ENCODE measurements at regions not wholly inside any gene's neighbourhood (a gene's known extent, or its start where the extent isn't known, plus 50 kb on each side); places are given as distances from the start of the nearest gene placed in this dataset.

- TF ChIP-seq RCOR1 (IDR thresholded peaks at IDR 0.05; ENCODE audit: low read depth, low read length), result no peak
- no peak for TF ChIP-seq CTCF (IDR thresholded peaks at IDR 0.05)
- no peak for TF ChIP-seq HDAC2 (IDR thresholded peaks at IDR 0.05)
Observed at GRCh38 chr21:35373998-35374397, 324.9 kb upstream of the RUNX1 start.

Measured in A549 (cell line).